SU-DHL-6 (cell line): ENCODE measurements at regions not wholly inside any gene's neighbourhood (a gene's known extent, or its start where the extent isn't known, plus 50 kb on each side); places are given as distances from the start of the nearest gene placed in this dataset.

Experiments
- EZH2phosphoT487 ChIP-seq: fragments of 200-600 bp; sonication (generic), shearing (Covaris generic); conservative IDR thresholded peaks from 2 replicates; pipeline ENCODE4 v1.6.1; 2018; ENCODE audit warnings: mild to moderate bottlenecking, antibody characterized with exemption, low read length, moderate library complexity, mixed read lengths
- TF ChIP-seq, protein P1 (sequence below): fragments of 200-600 bp; sonication (generic); IDR thresholded peaks from one replicate; pipeline ENCODE4 v1.5.1; 2017; ENCODE audit warnings: antibody characterized with exemption, mild to moderate bottlenecking, low read length, moderate library complexity; ENCODE audit not compliant: insufficient read depth, poor library complexity, severe bottlenecking

DNA sequence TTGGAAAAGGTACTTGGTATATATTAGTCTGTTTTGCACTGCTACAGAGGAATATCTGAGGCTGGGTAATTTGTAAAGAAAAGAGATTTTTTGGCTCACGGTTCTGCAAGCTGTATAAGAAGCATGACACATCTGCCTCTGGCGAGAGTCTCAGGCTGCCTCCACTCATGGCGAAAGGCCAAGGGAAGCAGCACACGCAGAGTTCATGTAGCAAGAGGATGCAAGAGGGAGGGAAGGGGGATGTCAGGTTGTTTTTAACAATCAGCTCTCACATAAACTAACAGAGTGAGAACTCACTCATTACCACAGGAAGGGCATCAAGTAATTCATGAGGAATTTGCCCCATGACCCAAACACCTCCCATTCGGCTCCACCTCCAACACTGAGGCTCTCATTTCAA lies 484.8 kb upstream of the DPP6 start:
- TF ChIP-seq, protein P1, sequence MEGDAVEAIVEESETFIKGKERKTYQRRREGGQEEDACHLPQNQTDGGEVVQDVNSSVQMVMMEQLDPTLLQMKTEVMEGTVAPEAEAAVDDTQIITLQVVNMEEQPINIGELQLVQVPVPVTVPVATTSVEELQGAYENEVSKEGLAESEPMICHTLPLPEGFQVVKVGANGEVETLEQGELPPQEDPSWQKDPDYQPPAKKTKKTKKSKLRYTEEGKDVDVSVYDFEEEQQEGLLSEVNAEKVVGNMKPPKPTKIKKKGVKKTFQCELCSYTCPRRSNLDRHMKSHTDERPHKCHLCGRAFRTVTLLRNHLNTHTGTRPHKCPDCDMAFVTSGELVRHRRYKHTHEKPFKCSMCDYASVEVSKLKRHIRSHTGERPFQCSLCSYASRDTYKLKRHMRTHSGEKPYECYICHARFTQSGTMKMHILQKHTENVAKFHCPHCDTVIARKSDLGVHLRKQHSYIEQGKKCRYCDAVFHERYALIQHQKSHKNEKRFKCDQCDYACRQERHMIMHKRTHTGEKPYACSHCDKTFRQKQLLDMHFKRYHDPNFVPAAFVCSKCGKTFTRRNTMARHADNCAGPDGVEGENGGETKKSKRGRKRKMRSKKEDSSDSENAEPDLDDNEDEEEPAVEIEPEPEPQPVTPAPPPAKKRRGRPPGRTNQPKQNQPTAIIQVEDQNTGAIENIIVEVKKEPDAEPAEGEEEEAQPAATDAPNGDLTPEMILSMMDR, result no peak
- no peak for TF ChIP-seq EZH2phosphoT487
